HCT116 (cell line): ENCODE measurements at regions not wholly inside any gene's neighbourhood (a gene's known extent, or its start where the extent isn't known, plus 50 kb on each side); places are given as distances from the start of the nearest gene placed in this dataset.

Experiments used
- ATF3 ChIP-seq: IDR thresholded peaks from 2 replicates; pipeline ENCODE4 v1.6.1; 2012
- CTCF ChIP-seq, 3 experiments: fragments of 200-600 bp in 1 of 3; sonication (generic) in 1 of 3; IDR thresholded peaks in 2 of 3; conservative IDR thresholded peaks in 1 of 3; 2 replicates each; pipeline ENCODE4 v1.5.1; 2012 to 2017; ENCODE audit warnings: low read depth in 2 of 3, low read length in 2 of 3, antibody characterized with exemption in 1 of 3, borderline replicate concordance in 1 of 3, control low read depth in 1 of 3, mild to moderate bottlenecking in 1 of 3, mixed read lengths in 1 of 3, mixed run types in 1 of 3, moderate library complexity in 1 of 3; ENCODE audit not compliant: insufficient read depth in 1 of 3
- EGR1 ChIP-seq: IDR thresholded peaks from 2 replicates; pipeline ENCODE4 v1.6.1; 2012; ENCODE audit warnings: low read depth
- JUND ChIP-seq: IDR thresholded peaks from 2 replicates; pipeline ENCODE4 v1.6.1; 2012
- MAX ChIP-seq: IDR thresholded peaks from 2 replicates; pipeline ENCODE4 v1.6.1; 2012
- POLR2A ChIP-seq: IDR thresholded peaks from 2 replicates; pipeline ENCODE4 v1.7.0; 2011; ENCODE audit warnings: borderline replicate concordance; ENCODE audit not compliant: insufficient read depth, insufficient read length; ENCODE audit errors: extremely low read depth
- POLR2AphosphoS5 ChIP-seq: IDR thresholded peaks from 2 replicates; pipeline ENCODE4 v1.6.1; 2011; ENCODE audit warnings: mild to moderate bottlenecking, low read depth, low read length, moderate library complexity
- SP1 ChIP-seq: IDR thresholded peaks from 2 replicates; pipeline ENCODE4 v1.6.1; 2012; ENCODE audit warnings: low read depth
- TCF7L2 ChIP-seq: IDR thresholded peaks from 2 replicates; pipeline ENCODE4 v1.7.0; 2011; ENCODE audit warnings: borderline replicate concordance, inconsistent platforms; ENCODE audit not compliant: insufficient read depth, insufficient read length; ENCODE audit errors: extremely low read depth
- ZBTB33 ChIP-seq: IDR thresholded peaks from 2 replicates; pipeline ENCODE4 v1.6.1; 2011; ENCODE audit warnings: mild to moderate bottlenecking, low read length, moderate library complexity; ENCODE audit not compliant: insufficient replicate concordance; ENCODE audit errors: extremely low read depth

GRCh38 chr15:31446546-31446945 is 119.9 kb downstream of the KLF13 start:
- TF ChIP-seq CTCF (IDR thresholded peaks at IDR 0.05 in 2 of 3, conservative IDR thresholded peaks at IDR 0.05 in 1 of 3; ENCODE audit: borderline replicate concordance in 1 of 3, insufficient read depth in 1 of 3, low read depth in 2 of 3, low read length in 2 of 3): no peak
- no peak for TF ChIP-seq SP1
- TF ChIP-seq TCF7L2: no peak
- TF ChIP-seq POLR2A: no peak
- no peak for TF ChIP-seq JUND
- no peak for TF ChIP-seq MAX
- no peak for TF ChIP-seq EGR1
- no peak for TF ChIP-seq ATF3
- TF ChIP-seq ZBTB33: no peak
- TF ChIP-seq POLR2AphosphoS5: no peak
